ENCODE measurements at regions not wholly inside any gene's neighbourhood (a gene's known extent, or its start where the extent isn't known, plus 50 kb on each side); places are given as distances from the start of the nearest gene placed in this dataset.

DNA sequence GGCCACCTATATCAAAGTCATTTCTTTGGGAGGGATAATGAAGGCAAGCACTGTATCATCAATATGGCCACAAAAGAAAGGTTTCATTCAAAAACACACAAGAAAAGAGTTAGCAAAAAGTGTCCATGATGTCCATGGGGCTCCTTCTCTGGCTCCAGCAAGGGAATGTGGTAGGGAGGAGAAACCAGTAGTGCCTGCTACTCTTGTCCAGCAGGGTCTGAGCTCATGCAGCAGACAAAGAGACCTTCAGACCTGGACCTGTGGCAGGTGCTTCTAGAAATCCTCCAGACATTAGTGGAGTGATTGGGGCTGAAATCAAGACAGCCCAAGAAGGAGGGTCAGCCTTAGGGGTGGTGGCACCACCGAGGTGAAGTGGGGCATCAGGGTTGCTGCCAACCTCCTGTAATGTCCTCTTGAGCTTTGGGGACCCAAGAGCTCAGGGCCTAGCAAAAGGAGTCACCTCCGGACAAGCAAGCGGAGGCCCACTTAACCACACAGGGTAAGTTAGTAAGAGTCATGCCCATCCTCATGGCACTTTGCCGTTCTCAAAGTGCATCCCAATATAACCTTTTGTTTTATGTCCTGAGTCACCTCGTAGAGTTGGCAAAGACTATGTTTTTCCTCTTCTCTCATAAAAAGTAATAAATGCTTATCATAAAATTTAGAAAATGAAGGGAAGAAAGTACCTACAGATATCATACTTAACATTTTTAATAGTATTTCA lies 112.6 kb upstream of the YPEL5 start:
- TF ChIP-seq, protein P1, sequence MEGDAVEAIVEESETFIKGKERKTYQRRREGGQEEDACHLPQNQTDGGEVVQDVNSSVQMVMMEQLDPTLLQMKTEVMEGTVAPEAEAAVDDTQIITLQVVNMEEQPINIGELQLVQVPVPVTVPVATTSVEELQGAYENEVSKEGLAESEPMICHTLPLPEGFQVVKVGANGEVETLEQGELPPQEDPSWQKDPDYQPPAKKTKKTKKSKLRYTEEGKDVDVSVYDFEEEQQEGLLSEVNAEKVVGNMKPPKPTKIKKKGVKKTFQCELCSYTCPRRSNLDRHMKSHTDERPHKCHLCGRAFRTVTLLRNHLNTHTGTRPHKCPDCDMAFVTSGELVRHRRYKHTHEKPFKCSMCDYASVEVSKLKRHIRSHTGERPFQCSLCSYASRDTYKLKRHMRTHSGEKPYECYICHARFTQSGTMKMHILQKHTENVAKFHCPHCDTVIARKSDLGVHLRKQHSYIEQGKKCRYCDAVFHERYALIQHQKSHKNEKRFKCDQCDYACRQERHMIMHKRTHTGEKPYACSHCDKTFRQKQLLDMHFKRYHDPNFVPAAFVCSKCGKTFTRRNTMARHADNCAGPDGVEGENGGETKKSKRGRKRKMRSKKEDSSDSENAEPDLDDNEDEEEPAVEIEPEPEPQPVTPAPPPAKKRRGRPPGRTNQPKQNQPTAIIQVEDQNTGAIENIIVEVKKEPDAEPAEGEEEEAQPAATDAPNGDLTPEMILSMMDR (conservative IDR thresholded peaks at IDR 0.05): no peak
- H3K27ac ChIP-seq: no peak overlapping the region

DNA sequence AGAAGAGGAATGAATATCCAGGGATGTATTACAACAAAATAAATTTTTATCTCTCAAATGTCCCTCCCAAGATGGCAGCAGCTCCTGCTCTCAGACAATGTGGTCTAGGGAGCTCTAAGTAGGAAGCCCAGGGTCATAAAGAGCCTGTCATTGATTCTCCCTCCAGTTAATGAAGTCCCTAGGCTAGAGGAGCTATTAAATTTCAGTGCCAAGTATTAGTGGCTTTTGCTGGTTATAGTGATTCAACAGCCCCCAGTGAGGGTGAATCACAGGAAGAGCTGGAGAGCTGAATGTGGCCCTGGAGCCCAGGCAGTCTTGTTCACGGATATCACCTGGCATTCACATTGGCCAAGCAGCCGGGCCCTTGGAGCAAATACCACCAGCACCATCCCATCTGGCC lies 109.8 kb upstream of the YPEL5 start:
- TF ChIP-seq, protein P1 (conservative IDR thresholded peaks at IDR 0.05): no peak
- H3K27ac ChIP-seq: no peak overlapping the region

DNA sequence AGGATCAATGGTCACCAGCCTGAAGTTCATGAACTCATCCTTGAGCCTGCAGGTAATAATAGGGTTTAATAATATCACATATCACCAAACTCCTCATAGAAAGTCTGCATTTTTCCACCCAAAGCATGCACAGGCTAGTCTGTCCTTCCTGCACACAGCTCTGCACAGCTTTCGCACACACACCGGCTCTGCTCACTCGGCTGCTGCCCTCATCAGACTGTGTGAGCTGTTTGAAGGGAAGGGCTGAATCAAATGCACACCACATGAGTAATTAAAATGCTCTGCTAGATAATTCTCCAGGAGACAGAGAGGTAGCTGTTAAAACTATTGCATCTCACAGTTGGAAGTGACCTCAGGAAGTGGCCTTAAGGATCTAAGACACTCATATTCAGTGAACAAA lies 108.4 kb upstream of the YPEL5 start:
- H3K27ac ChIP-seq: no peak overlapping the region
- TF ChIP-seq, protein P1 (conservative IDR thresholded peaks at IDR 0.05): no peak

DNA sequence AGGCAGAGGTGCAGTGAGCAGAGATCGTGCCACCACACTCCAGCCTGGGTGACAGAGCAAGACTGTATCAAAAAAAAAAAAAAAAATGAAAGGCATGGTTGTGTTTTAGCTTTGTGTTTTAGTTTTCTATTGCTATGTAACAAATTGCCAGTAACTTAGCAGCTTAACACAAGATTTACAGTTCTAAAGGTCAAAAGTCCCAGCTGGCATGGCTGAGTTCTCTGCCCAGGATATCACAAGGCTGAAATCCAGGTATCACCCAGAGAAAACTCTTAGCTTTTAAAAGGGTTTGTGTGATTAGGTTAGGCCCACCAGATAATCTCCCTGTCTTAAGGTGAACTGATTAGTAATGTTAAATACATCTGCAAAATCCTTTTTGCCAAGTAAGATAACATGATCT lies 107.7 kb upstream of the YPEL5 start:
- TF ChIP-seq, protein P1 (conservative IDR thresholded peaks at IDR 0.05): no peak
- H3K27ac ChIP-seq: no peak overlapping the region

DNA sequence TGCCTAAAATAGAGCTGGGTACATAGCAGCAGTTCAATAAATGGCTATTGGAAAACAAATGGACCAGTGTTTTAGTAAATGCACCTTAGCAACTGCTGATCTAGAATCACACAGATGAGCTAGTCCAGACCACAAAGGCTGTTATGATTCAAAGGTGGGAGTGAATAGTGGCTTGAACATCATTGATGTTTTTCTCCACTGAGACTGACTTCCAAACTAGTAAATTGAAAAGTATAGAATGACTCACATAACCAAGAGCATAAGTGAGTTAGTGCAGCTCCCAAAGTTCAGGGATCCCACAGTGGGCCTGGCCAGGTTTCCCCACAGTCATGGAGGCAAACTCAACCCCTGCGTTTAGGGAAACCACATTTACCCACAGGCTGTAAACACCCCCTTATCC lies 106.7 kb upstream of the YPEL5 start:
- H3K27ac ChIP-seq: no peak overlapping the region
- TF ChIP-seq, protein P1 (conservative IDR thresholded peaks at IDR 0.05): no peak

DNA sequence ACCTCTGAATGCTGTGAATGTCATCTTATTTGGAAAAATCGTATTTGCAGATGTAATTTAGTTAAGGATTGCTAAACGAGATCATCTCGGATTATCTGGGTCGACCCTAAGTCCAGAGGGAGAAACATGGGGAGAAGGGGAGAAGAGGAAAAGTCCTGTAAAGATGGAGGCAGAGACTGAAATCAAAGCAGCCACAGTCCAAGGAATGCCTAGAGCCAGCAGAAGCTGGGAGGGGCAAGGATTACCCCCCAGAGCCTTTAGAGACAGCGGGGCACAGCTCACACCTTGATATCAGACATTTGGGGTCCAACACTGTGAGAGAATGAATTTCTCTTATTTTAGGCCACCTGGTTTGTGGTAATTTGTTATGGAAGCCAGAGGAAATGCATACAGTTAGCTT lies 104.9 kb upstream of the YPEL5 start:
- no peak overlapping the region for H3K27ac ChIP-seq
- TF ChIP-seq, protein P1 (conservative IDR thresholded peaks at IDR 0.05): no peak

DNA sequence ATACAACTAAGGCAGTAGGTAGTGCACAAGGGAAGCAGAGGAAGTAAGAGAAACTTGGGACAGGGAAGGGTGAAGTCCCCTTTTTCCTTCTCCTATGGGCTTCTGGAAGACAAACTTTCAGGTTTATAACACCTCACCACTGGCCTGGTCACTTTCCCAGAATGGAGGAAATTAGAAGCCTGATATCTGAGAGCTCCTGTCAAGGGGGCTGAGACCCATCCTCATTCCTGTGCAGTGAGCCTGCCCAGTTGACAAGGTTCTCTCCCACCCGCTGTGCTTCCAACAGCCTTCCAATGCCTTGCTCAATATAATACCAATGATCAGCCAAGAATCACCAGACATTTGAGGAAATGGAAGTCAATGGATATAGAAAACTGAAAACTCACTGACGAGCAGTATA lies 100.4 kb upstream of the YPEL5 start:
- TF ChIP-seq, protein P1 (conservative IDR thresholded peaks at IDR 0.05): no peak
- H3K27ac ChIP-seq: no peak overlapping the region
